KOPT-K1 (cell line): ENCODE measurements at regions not wholly inside any gene's neighbourhood (a gene's known extent, or its start where the extent isn't known, plus 50 kb on each side); places are given as distances from the start of the nearest gene placed in this dataset.
"Not testable (repeated sequence)": the region's sequence is repeated elsewhere in the genome, so short reads cannot be mapped to it uniquely, and the experiment has no call there.

Experiments used
- H3K27ac ChIP-seq: fragments of 200-600 bp; sonication (generic); 2 replicates; pipeline ENCODE4 v1.5.1; 2016; ENCODE audit warnings: antibody characterized with exemption, mild to moderate bottlenecking, low read depth, low read length; ENCODE audit not compliant: poor library complexity, severe bottlenecking
- H3K36me3 ChIP-seq: fragments of 200-600 bp; sonication (generic); 2 replicates; pipeline ENCODE4 v1.5.1; 2017; ENCODE audit warnings: antibody characterized with exemption, mild to moderate bottlenecking, low read length, moderate library complexity; ENCODE audit not compliant: insufficient read depth
- H3K9me3 ChIP-seq: fragments of 200-600 bp; sonication (generic); 2 replicates; pipeline ENCODE4 v1.5.1; 2017; ENCODE audit warnings: antibody characterized with exemption, low read length, mild to moderate bottlenecking; ENCODE audit not compliant: insufficient read depth, poor library complexity, severe bottlenecking

DNA sequence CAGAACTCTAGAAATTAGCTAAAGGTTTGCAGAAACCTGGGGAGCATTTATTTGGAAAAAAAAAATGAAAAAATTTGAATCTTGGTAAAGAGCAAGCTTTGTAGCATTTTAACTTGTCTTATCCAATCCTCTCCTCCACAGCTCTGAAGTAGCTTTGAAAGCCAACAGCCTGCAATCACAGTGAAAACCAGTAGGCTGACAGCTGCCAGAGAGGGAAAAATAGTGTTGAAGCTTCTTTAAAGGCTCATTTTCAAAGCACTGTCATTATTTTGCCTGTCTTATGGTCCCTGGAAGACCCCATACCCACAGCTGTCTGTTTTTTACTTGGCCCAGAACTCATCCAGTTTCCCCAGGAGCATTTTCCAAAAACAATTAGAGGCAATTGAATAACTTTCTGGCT, 230.8 kb upstream of the EDNRA start:
- H3K36me3 ChIP-seq: no peaks in the 10 kb centered on the region
- no peak overlapping the region for H3K27ac ChIP-seq
- H3K9me3 ChIP-seq: no peaks in the 10 kb centered on the region

DNA sequence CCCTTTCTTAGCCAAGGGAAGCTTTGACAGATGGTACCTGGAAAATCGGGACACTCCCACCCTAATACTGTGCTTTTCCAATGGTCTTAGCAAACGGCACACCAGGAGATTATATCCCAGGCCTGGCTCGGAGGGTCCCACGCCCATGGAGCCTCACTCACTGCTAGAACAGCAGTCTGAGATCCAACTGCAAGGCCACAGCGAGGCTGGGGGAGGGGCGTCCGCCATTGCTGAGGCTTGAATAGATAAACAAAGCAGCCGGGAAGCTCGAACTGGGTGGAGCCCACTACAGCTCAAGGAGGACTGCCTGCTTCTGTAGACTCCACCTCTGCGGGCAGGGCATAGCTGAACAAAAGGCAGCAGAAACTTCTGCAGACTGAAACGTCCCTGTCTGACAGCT, 225.6 kb upstream of the EDNRA start:
- not testable (repeated sequence) for H3K36me3 ChIP-seq, H3K9me3 ChIP-seq, H3K27ac ChIP-seq

DNA sequence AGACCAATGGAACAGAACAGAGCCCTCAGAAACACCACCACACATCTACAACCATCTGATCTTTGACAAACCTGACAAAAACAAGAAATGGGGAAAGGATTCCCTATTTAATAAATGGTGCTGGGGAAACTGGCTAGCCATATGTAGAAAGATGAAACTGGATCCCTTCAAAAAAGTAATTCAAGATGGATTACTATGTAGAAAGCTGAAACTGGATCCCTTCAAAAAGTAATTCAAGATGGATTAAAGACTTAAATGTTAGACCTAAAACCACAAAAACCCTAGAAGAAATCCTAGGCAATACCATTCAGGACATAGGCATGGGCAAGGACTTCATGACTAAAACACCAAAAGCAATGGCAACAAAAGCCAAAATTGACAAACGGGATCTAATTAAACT, 221.6 kb upstream of the EDNRA start:
- H3K27ac ChIP-seq, H3K36me3 ChIP-seq, H3K9me3 ChIP-seq: not testable (repeated sequence)

DNA sequence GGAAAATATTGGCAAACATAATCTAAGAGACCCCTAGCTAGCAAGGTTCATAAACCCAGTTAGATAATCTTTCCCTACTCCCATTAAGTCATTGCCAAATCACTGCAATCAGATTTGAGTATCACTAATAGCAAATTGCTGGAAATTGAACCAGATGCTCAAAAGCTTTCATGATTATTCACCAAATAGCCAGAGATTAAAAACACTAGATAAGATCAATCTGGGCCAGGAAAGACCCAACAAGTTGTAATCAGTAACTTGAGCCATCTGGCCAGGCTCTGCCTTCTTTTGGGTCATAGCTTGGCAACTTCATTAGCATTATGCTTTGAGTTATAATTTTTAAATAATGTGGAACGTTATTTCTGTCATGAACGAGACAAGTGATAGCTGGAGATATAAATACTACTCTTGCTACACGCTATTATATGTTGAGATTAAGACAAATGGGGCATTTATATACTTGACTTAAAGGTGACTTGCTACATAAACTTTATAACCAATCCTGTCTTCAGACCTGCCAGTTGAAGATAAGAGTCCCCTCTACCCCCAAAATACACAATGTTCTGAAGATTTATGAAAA, 196.6 kb upstream of the EDNRA start:
- Histone ChIP-seq H3K27ac (no peak overlapping the region), H3K9me3 (no peaks in the 10 kb centered on the region), H3K36me3 (no peaks in the 10 kb centered on the region)

DNA sequence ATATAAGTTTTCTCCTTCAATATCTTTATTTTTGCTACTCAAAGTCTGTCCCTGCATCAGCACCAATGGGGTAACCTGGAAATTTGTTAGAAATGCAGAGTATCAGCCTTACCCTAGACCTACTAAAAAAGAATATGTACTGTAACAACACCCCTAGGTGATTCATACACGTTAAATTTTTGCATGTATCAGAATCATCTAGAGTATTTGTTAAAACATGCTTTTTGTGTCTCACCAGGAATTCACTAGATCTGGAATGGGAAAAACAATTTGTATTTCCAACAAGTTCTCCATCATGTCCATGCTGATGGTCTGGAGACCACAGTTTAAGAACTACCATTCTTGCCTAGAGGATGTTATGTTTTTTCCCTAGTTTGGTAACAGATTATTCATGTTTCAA, 196.0 kb upstream of the EDNRA start:
- Histone ChIP-seq H3K9me3 (no peaks in the 10 kb centered on the region), H3K36me3 (no peaks in the 10 kb centered on the region), H3K27ac (no peak overlapping the region)

DNA sequence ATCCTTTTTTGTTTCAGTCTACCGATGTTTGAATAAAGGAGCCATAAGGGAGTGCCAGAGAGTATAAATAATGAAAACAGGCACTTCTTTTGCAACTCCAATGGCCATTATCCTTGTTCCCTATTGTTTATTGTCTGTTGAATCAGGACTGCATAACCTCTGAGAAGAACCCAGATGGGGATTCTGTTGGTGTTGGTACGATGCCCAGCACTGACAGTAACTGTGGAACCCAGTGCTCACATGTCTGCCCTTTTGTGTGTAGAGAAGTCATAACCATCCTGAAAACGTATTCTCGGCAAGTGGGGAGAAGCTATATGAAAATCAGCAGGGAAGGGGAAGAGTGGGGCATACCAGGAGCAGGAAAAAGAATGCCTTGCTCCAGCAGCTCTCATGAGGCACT, 195.1 kb upstream of the EDNRA start:
- no peaks in the 10 kb centered on the region for H3K36me3 ChIP-seq
- H3K27ac ChIP-seq: no peak overlapping the region
- no peaks in the 10 kb centered on the region for H3K9me3 ChIP-seq

DNA sequence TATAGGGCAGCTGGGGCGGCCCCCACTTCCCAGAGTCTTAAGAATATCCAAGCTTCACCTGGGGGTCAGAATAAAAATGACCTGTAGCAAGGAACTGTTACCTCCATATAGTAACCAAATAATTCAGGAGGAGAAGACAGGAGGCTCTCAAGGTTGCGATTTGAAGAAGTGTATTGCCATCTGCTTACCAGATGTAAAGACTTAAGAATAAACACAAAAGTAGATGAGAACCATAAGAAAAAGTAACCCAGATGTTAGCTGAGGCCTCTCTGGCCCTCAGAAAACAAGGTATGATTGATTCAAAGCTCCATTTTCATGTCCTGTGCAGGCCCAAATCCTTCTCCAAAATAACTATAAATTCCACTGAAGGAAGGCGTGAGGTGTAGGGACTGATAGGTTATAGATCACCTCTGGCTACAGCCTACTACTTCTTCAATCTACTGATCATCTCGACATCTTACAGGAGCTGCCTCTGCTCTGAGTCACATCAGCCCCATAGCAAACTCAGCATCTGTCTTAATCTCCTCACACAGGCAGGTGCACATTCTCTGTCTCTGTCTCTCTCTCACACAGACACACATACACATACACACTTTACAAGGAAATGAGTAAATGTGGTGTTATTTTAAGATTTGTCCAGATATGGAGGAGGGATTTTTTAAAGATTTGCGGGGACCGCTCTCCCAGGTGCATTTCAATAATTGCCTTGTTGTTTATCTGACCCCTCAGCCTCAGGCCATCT, 193.9 kb upstream of the EDNRA start:
- H3K36me3 ChIP-seq: no peaks in the 10 kb centered on the region
- H3K9me3 ChIP-seq: no peaks in the 10 kb centered on the region
- no peak overlapping the region for H3K27ac ChIP-seq

DNA sequence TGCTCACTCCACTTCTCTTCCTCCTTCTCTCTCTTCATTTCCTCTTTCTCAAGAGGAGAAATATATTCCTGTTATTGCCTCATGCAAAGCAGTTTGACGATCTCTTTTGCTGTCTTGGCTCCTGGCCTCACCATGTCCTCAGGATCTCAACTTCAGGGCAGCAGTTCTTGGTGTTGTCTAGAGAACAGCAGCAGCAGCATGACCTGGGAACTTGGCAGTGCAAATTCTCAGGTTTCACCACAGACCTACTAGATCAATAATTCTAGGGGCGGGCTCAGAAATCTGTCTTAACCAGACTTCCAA, 193.4 kb upstream of the EDNRA start:
- H3K9me3 ChIP-seq: no peaks in the 10 kb centered on the region
- no peaks in the 10 kb centered on the region for H3K36me3 ChIP-seq
- H3K27ac ChIP-seq: no peak overlapping the region

DNA sequence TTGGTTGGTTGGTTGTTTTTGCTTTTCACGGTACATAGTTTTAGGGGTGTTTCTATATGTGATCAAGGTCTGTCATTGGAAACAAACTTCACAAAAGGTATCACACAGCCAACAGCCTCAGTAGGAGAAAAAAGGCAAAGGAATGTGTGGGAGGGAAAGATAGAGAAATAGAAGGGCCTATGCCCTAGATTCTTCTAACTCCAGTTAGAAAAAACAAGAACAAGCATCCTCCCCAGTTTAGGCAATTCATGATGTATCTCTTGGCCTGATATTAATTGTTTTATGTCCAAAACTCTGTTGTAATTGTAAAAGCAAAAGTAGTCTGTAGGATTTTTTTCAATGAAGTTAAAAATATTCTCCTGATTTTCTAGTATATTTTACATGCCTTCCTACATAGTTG, 192.4 kb upstream of the EDNRA start:
- Histone ChIP-seq H3K27ac (no peak overlapping the region), H3K36me3 (no peaks in the 10 kb centered on the region), H3K9me3 (no peaks in the 10 kb centered on the region)

DNA sequence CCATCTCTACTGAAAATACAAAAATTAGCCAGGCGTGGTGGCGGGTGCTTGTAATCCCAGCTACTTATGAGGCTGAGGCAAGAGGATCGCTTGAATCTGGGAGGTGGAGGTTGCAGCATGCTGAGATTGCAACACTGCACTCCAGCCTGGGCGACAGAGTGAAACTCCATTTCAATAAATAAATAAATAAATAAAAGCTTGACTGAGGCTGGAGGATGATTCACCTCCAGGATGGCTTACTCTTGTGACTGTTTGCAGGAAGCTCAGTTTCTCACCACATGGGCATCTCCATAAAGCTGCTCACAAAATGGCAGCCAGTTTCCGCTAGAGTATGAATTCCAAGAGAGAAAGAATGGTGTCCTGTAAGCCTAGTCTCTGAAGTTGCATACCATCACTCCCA, 191.7 kb upstream of the EDNRA start:
- H3K9me3 ChIP-seq: no peaks in the 10 kb centered on the region
- H3K36me3 ChIP-seq: no peaks in the 10 kb centered on the region
- H3K27ac ChIP-seq: no peak overlapping the region

DNA sequence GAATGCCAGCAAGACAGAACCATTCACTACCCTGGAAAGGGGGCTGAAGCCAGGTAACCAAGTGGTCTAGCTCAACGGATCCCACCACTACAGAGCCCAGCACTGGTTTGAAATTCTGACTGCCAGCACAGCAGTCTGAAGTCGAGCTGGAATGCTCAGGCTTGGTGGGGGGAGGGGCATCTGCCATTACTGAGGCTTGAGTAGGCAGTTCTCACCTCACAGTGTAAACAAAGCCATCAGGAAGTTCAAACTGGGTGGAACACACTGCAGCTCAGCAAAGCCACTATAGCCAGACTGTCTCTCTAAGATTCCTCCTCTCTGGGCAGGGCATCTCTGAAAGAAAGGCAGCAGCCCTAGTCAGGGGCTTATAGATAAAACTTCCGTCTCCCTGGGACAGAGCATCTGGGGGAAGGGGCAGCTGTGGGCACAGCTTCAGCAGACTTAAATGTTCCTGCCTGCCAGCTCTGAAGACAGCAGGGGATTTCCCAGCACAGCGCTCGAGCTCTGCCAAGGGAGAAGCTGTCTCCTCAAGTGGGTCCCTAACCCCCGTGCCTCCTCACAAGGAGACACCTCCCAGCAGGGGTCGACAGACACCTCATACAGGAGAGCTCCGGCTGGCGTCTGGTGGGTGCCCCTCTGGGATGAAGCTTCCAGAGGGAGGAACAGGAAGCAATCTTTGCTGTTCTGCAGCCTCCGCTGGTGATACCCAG, 188.1 kb upstream of the EDNRA start:
- H3K36me3 ChIP-seq, H3K27ac ChIP-seq, H3K9me3 ChIP-seq: not testable (repeated sequence)

DNA sequence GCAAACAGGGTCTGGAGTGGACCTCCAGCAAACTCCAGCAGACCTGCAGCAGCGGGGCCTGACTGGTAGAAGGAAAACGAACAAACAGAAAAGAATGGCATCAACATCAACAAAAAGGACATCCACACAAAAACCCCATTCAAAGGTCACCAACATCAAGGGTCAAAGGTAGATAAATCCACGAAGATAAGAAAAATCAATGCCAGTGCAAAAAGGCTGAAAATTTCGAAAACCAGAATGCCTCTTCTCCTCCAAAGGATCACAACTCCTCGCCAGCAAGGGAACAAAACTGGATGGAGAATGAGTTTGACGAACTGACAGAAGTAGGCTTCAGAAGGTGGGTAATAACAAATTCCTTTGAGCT, 187.6 kb upstream of the EDNRA start:
- H3K36me3 ChIP-seq, H3K27ac ChIP-seq, H3K9me3 ChIP-seq: not testable (repeated sequence)

DNA sequence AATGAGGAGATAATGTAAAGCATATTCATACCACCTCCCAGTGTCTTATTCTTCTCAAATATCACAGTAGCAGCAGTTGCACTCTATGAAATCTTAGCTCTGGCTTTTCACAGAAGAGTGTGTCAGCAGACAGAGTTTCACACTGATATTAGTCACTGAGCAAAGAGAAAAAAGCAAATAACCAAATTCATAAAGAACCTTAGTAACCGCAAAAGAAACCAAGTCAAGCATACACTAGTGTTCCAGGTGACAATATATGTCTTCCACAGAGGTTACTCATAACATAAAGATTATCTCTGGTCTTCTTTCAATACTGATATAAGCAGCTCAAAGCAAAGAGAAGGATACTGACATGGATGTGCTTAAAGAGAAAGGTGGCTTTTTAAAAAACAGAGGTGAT, 181.7 kb upstream of the EDNRA start:
- H3K36me3 ChIP-seq: no peaks in the 10 kb centered on the region
- no peaks in the 10 kb centered on the region for H3K9me3 ChIP-seq
- no peak overlapping the region for H3K27ac ChIP-seq

DNA sequence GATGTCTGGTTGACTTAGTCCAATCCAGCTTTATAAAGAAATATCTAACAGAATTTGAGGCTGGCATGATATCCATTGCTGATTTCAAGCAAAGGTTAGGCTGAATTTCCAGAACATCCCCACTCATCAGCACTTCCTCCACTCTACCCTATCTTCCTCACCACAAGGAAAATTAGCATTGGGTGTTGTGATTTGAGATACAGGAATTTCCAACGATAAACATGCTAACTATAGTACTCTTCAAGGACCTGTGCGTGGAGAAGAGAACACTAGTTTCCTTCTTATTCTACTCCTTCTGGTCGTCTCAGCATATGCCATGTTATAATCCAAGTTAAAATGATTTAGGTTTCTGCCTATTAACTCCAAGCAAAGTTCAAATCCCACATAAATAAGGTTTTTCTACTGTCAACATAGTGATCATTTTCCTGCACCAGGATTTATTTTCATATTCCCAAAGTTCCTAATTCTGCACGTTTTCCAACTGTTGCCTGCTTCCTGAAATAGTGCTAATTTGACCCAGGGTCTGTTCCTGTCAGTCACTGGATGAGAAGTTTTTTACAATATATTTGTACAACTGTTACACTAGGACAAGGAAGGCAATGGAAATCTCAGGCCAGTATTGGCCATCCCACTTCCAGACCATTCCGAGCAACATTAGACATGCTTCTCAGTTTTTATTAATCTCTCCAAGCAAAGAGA, 177.6 kb upstream of the EDNRA start:
- H3K27ac ChIP-seq: no peak overlapping the region
- no peaks in the 10 kb centered on the region for H3K9me3 ChIP-seq

DNA sequence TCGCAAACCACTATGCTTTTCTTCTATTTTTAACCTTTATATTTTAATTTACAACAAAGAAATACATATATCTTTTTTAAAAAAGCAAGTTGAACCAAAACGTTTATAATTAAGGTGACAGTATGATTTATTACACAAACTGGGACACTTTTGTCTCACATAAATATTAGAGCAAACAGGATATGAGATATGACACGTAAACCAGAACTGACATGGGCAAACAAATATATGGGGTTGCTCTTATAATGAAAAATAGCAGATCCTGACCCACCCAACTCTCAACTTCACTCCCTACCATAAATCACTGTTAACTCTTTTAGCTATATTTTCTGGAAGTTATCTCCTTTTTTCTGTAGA, 177.0 kb upstream of the EDNRA start:
- Histone ChIP-seq H3K9me3 (no peaks in the 10 kb centered on the region), H3K27ac (no peak overlapping the region), H3K36me3 (no peaks in the 10 kb centered on the region)

More for the DNA sequence above, 177.6 kb upstream of the EDNRA start:
- no peaks in the 10 kb centered on the region for H3K36me3 ChIP-seq
